ENCODE measurements at regions not wholly inside any gene's neighbourhood (a gene's known extent, or its start where the extent isn't known, plus 50 kb on each side); places are given as distances from the start of the nearest gene placed in this dataset.
"Not testable (repeated sequence)": the region's sequence is repeated elsewhere in the genome, so short reads cannot be mapped to it uniquely, and the experiment has no call there.

- no peaks in the 10 kb centered on the region for H3K36me3 ChIP-seq
- intact Hi-C loops (cut with DNase I), result no loop called here
- H3K4me1 ChIP-seq, result peaks cover 0 to 38% (median 4%) of the 10 kb centered on the region in 12 donors
- peak overlapping the region in 6 of 12 donors; percentile 26 to 77 (median 51) for H3K27ac ChIP-seq
- peak in 2 of 4 donors; percentile 55 to 86 for ATAC-seq
- TF ChIP-seq CTCF (IDR thresholded peaks at IDR 0.05), result no peak
- no peak for TF ChIP-seq POLR2A (IDR thresholded peaks at IDR 0.05)
- no peaks in the 10 kb centered on the region for H3K9me3 ChIP-seq
- H3K4me3 ChIP-seq, result no peak overlapping the region
- no peak for DNase-seq
- H3K27me3 ChIP-seq, result no peaks in the 10 kb centered on the region
Observed at GRCh38 chr4:85132117-85132516, 165.6 kb upstream of the WDFY3 start.

- TF ChIP-seq CTCF (IDR thresholded peaks at IDR 0.05), result no peak
- TF ChIP-seq POLR2A (IDR thresholded peaks at IDR 0.05), result no peak
- H3K4me3 ChIP-seq, result no peak overlapping the region
- no peaks in the 10 kb centered on the region for H3K36me3 ChIP-seq
- ATAC-seq, result peak in 2 of 4 donors; percentile 58 to 67
- H3K27ac ChIP-seq, result peak overlapping the region in 10 of 12 donors; percentile 0 to 77 (median 60)
- no peak for DNase-seq
- intact Hi-C loops (cut with DNase I), result no loop called here
- 58 to 76% (median 73%) methylated on average over 2 of the region's 2 CpGs for WGBS, 4 donors
- H3K9me3 ChIP-seq, result no peaks in the 10 kb centered on the region
- H3K4me1 ChIP-seq, result peaks cover 0 to 35% (median 3%) of the 10 kb centered on the region in 12 donors
- no peaks in the 10 kb centered on the region for H3K27me3 ChIP-seq
Observed at GRCh38 chr4:85132570-85132969, 166.1 kb upstream of the WDFY3 start.

DNA sequence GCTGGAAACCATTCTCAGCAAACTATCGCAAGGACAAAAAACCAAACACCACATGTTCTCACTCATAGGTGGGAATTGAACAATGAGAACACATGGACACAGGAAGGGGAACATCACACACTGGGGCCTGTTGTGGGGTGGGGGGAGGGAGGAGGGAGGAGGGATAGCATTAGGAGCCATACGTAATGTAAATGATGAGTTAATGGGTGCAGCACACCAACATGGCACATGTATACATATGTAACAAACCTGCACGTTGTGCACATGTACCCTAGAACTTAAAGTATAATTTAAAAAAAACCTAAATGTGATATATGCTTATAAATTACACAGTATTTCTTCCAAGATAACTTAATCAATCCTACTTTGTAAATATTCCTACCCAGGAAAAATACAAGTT, 173.3 kb upstream of the WDFY3 start:
- H3K36me3 ChIP-seq, H3K4me3 ChIP-seq, ATAC-seq, H3K9me3 ChIP-seq, DNase-seq, H3K27me3 ChIP-seq, H3K4me1 ChIP-seq, H3K27ac ChIP-seq: not testable (repeated sequence)
- intact Hi-C loops (cut with DNase I), result loop anchor here in 8 of 10 donors (5.0 to 10.0 kb wide), 7 partner anchors 235 to 905 kb away; no protein-coding TSS in a partner anchor
- WGBS, 4 donors, result 87 to 97% (median 92%) methylated on average over 3 of the region's 3 CpGs

DNA sequence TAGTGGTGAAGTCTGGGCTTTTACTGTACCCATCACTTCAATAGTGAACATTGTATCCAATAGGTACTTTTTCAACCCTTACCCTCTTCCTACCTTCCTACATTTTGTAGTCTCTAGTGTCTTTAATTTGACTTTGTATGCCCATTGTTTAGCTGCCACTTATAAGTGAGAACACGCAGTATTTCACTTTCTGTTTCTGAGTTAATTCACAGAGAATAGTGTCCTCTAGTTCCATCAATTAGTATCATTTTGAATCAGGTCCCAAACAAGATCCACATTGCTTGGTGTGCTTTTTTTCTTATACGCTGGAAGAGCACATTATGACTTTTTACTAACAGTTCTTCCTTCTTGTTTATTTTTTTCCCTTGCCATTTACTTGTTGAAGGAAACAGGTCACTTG, 176.0 kb upstream of the WDFY3 start:
- no peaks in the 10 kb centered on the region for H3K36me3 ChIP-seq
- DNase-seq, result no peak
- TF ChIP-seq POLR2A (IDR thresholded peaks at IDR 0.05) (no peak), CTCF (IDR thresholded peaks at IDR 0.05) (no peak)
- H3K27me3 ChIP-seq, result no peaks in the 10 kb centered on the region
- H3K9me3 ChIP-seq, result no peaks in the 10 kb centered on the region
- no peaks in the 10 kb centered on the region for H3K4me1 ChIP-seq
- intact Hi-C loops (cut with DNase I), result loop anchor here in 8 of 10 donors (5.0 to 10.0 kb wide), 7 partner anchors 232 to 902 kb away; no protein-coding TSS in a partner anchor
- ATAC-seq, result peak in 1 of 4 donors; percentile 18
- no peak overlapping the region for H3K4me3 ChIP-seq
- H3K27ac ChIP-seq, result peak overlapping the region in 4 of 12 donors; percentile 8 to 49 (median 20)
- WGBS, 4 donors, result 57 to 75% (median 65%) methylated on average over 2 of the region's 2 CpGs
